HFFc6 (cell line): ENCODE measurements at regions not wholly inside any gene's neighbourhood (a gene's known extent, or its start where the extent isn't known, plus 50 kb on each side); places are given as distances from the start of the nearest gene placed in this dataset.

Experiments
- DNase-seq: peaks from one replicate; pipeline ENCODE4 v3.0.0-alpha.2; 2018
- H3K27ac Mint-ChIP-seq: 2 replicates; pipeline ENCODE4 v1.8.0; 2020; ENCODE audit warnings: mild to moderate bottlenecking, mixed read lengths
- H3K27me3 Mint-ChIP-seq: 2 replicates; pipeline ENCODE4 v1.8.0; 2021; ENCODE audit warnings: mild to moderate bottlenecking, moderate library complexity, mixed read lengths; ENCODE audit not compliant: insufficient read depth
- H3K36me3 Mint-ChIP-seq: 2 replicates; pipeline ENCODE4 v1.8.0; 2021; ENCODE audit warnings: low read depth, mixed read lengths
- H3K4me1 Mint-ChIP-seq: 2 replicates; pipeline ENCODE4 v1.8.0; 2020; ENCODE audit warnings: low read depth, mixed read lengths
- H3K4me3 Mint-ChIP-seq: 2 replicates; pipeline ENCODE4 v1.8.0; 2020; ENCODE audit warnings: mild to moderate bottlenecking, moderate library complexity, mixed read lengths
- H3K9me3 Mint-ChIP-seq: 2 replicates; pipeline ENCODE4 v1.8.0; 2020; ENCODE audit warnings: mild to moderate bottlenecking, mixed read lengths
- TF ChIP-seq, protein P1 (sequence below): fragments of 200-600 bp; sonication (generic); IDR thresholded peaks from 2 replicates; pipeline ENCODE4 v1.5.0; 2021; ENCODE audit warnings: antibody characterized with exemption, mild to moderate bottlenecking

DNA sequence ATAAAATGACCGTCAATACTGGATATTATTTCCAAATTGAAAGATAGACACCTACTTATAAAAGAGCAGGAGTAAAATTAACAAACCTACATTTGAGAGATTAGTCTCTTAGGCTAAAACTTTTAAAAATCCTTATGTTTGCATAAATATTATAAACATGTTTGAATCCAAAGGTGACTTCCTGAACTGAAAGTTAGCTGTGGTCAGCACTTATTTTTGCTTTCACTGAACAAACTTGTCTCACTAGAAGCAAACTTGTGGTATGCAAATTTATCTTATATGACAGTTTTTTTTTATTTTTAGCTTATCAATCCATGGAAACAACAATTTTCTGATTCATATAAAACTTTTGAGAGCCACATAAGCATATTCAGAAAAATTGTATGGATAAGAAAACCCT is 502.6 kb upstream of the COX7C start:
- H3K36me3 Mint-ChIP-seq: no peaks in the 10 kb centered on the region
- no peaks in the 10 kb centered on the region for H3K27me3 Mint-ChIP-seq
- H3K4me3 Mint-ChIP-seq: no peak overlapping the region
- no peaks in the 10 kb centered on the region for H3K4me1 Mint-ChIP-seq
- H3K27ac Mint-ChIP-seq: no peak overlapping the region
- H3K9me3 Mint-ChIP-seq: peaks cover 25% of the 10 kb centered on the region
- no peak for DNase-seq
- TF ChIP-seq, protein P1, sequence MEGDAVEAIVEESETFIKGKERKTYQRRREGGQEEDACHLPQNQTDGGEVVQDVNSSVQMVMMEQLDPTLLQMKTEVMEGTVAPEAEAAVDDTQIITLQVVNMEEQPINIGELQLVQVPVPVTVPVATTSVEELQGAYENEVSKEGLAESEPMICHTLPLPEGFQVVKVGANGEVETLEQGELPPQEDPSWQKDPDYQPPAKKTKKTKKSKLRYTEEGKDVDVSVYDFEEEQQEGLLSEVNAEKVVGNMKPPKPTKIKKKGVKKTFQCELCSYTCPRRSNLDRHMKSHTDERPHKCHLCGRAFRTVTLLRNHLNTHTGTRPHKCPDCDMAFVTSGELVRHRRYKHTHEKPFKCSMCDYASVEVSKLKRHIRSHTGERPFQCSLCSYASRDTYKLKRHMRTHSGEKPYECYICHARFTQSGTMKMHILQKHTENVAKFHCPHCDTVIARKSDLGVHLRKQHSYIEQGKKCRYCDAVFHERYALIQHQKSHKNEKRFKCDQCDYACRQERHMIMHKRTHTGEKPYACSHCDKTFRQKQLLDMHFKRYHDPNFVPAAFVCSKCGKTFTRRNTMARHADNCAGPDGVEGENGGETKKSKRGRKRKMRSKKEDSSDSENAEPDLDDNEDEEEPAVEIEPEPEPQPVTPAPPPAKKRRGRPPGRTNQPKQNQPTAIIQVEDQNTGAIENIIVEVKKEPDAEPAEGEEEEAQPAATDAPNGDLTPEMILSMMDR: no peak

DNA sequence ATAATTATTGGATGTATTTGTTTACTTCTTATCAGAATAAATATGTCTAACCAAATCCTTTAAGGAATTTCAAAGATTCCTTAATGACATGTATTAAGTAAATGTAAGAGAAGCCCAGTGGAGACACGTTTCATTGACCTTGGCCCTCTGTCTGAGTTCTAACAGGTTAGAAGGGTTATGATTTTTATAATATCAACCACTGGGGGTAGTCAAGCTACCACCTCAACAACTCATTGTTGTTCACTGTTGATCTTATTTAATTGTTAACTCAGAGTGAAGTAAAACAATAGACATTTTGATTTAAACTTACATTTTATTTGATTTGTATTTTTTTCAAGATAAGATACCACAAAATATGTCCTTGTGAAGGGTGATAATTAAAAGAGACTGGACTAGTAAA is 499.2 kb upstream of the COX7C start:
- TF ChIP-seq, protein P1: no peak
- no peaks in the 10 kb centered on the region for H3K4me1 Mint-ChIP-seq
- peaks cover 24% of the 10 kb centered on the region for H3K9me3 Mint-ChIP-seq
- DNase-seq: no peak
- H3K36me3 Mint-ChIP-seq: no peaks in the 10 kb centered on the region
- H3K4me3 Mint-ChIP-seq: no peak overlapping the region
- no peaks in the 10 kb centered on the region for H3K27me3 Mint-ChIP-seq
- no peak overlapping the region for H3K27ac Mint-ChIP-seq

DNA sequence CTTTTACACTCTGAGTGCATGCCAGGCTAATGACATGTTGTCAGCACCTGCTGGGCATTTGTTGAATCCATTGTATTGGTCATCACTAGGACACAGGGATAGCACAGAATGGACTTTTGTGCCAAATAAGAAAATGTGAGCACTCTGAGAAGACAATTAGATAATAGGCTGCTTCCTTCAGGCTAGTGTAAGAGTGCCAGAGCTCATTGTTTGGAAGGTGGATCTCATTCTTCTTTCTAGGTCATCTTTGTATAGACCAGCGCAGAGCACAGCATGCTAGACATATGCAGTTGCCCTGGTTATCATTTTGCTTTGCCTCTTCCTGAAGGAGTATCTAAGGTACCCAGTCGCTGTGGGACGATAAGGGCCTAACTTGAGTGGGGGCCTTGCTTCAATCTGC is 493.4 kb upstream of the COX7C start:
- H3K4me3 Mint-ChIP-seq: no peak overlapping the region
- no peaks in the 10 kb centered on the region for H3K4me1 Mint-ChIP-seq
- DNase-seq: no peak
- H3K36me3 Mint-ChIP-seq: no peaks in the 10 kb centered on the region
- TF ChIP-seq, protein P1: no peak
- no peaks in the 10 kb centered on the region for H3K27me3 Mint-ChIP-seq
- H3K9me3 Mint-ChIP-seq: peaks cover 23% of the 10 kb centered on the region
- no peak overlapping the region for H3K27ac Mint-ChIP-seq

DNA sequence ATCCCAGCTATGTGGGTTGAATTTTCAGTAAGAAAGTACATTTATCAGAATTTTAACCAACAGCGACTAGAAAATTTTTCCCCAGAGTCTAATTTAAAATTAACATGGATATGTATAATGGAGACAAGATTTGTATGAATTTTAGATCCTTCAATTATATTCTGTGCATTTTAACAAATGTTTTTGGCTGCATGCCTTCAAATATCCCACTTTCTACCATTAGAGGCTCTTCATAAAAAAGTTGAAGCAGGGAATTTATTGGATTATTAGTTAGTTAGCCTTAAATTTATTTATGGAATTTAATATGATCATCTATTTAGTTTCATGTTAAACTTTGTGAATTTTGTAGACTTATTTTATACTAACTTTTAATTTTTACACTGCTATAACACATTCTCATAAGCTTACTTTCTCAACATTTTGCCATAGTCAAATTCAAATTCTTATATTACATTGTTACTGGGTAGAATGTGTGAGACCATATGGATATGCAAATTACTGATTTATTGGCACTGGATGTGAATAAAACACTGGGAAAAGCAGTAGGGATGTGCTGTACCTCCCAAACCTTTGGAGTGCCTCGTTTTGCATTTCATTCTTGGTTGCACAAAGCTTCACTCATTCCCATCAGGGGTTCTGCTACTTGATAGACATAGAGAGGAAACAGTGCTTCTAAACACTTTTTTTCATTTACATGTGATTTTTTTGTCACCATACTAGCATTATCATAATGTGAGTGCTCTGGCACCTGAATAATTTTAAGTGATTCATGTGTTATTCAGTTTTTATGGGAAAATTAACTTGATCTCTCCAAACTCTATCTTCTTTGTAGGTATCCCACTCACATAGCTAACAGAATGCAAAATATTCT is 491.8 kb upstream of the COX7C start:
- no peak overlapping the region for H3K4me3 Mint-ChIP-seq
- no peak overlapping the region for H3K27ac Mint-ChIP-seq
- DNase-seq: no peak
- no peaks in the 10 kb centered on the region for H3K36me3 Mint-ChIP-seq
- TF ChIP-seq, protein P1: no peak
- no peaks in the 10 kb centered on the region for H3K4me1 Mint-ChIP-seq
- H3K27me3 Mint-ChIP-seq: no peaks in the 10 kb centered on the region
- peaks cover 10% of the 10 kb centered on the region for H3K9me3 Mint-ChIP-seq

DNA sequence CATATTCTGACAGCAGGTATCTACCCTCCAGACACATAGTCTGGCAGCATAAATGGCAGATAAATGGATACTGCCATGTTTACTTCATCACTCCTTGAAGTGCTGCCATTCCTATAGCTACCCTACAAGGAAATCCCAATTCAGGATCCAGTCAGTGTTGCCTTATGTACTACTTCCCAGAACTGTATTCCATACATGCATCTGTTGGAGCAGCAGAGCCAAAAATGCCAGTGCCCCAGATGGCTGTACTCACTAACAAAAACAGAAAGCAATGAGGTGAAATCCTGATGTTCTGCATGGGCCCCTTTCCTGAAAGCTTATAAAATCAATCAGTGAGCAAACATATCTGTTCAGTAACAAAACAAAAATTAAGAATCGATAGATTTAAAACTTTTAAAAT is 490.0 kb upstream of the COX7C start:
- Mint-ChIP-seq H3K9me3 (peaks cover 9% of the 10 kb centered on the region), H3K27ac (no peak overlapping the region), H3K4me1 (no peaks in the 10 kb centered on the region), H3K36me3 (no peaks in the 10 kb centered on the region), H3K4me3 (no peak overlapping the region), H3K27me3 (no peaks in the 10 kb centered on the region)
- TF ChIP-seq, protein P1: no peak
- DNase-seq: no peak
